ENCODE measurements at regions not wholly inside any gene's neighbourhood (a gene's known extent, or its start where the extent isn't known, plus 50 kb on each side); places are given as distances from the start of the nearest gene placed in this dataset.

- no peak overlapping the region for H3K4me2 ChIP-seq (ENCODE audit: control insufficient read depth, insufficient read depth)
- intact Hi-C loops (cut with micrococcal nuclease; ENCODE audit: unreplicated experiment) (no loop called here), in situ Hi-C loops (cut with MboI) (no loop called here)
- no peaks in the 10 kb centered on the region for H3K36me3 ChIP-seq (ENCODE audit: control insufficient read depth in 2 of 2, insufficient read depth in 2 of 2, low read length in 1 of 2)
- no peak overlapping the region for H3K27ac ChIP-seq (ENCODE audit: control insufficient read depth, insufficient read depth)
- DNase-seq (ENCODE audit: low read depth, low spot score) (no peak), FAIRE-seq (no peak), ATAC-seq (no peak)
- ChIA-PET POLR2A (no interaction called here), CTCF (no interaction called here), SMC1A (ENCODE audit: uncharacterized antibody, unreplicated experiment) (interaction anchor here (1.2 to 1.5 kb wide), 3 partner anchors 9 to 15 kb away, joined by 3 to 4 read pairs (median 3); no protein-coding TSS in a partner anchor), RAD21 (ENCODE audit: unreplicated experiment) (no interaction called here)
- H2AFZ ChIP-seq (ENCODE audit: control insufficient read depth, low read depth, low read length), result no peak overlapping the region
- 2% methylated on average over 2 of the region's 2 CpGs for WGBS (ENCODE audit: insufficient coverage, insufficient replicate concordance, low lambda C conversion rate, missing lambda C conversion rate)
- no peak overlapping the region for H3K9ac ChIP-seq (ENCODE audit: control insufficient read depth, insufficient read depth, low read length)
- H3K27me3 ChIP-seq (replicated peaks in 1 of 2; ENCODE audit: control insufficient read depth in 2 of 2, insufficient read depth in 2 of 2, low read length in 1 of 2), result no peaks in the 10 kb centered on the region
- no peaks in the 10 kb centered on the region for H3K4me1 ChIP-seq (ENCODE audit: control insufficient read depth, insufficient read depth, low read length)
- no peak overlapping the region for H3K4me3 ChIP-seq
- no peaks in the 10 kb centered on the region for H4K20me1 ChIP-seq (ENCODE audit: control insufficient read depth, insufficient read depth)
- BruUV-seq (replicated peaks), result no TSS peak
- TF ChIP-seq NFXL1 (IDR thresholded peaks at IDR 0.05; ENCODE audit: borderline replicate concordance), result no peak
- TF ChIP-seq CHD1 (IDR thresholded peaks at IDR 0.05; ENCODE audit: low read depth, low read length), result no peak
- no peak for TF ChIP-seq CHD2 (IDR thresholded peaks at IDR 0.05; ENCODE audit: borderline replicate concordance, low read depth, low read length)
- H3K79me2 ChIP-seq (ENCODE audit: control insufficient read depth, insufficient read depth, low read length), result no peaks in the 10 kb centered on the region
- H3K9me3 ChIP-seq (replicated peaks; ENCODE audit: control insufficient read depth, insufficient read depth, low read length), result no peaks in the 10 kb centered on the region
Measured at GRCh38 chr11:127632976-127633680, 632.6 kb upstream of the KIRREL3 start.

- H3K36me3 ChIP-seq (ENCODE audit: control insufficient read depth in 2 of 2, insufficient read depth in 2 of 2, low read length in 1 of 2), result no peaks in the 10 kb centered on the region
- ChIA-PET POLR2A (no interaction called here), RAD21 (ENCODE audit: unreplicated experiment) (no interaction called here), SMC1A (ENCODE audit: uncharacterized antibody, unreplicated experiment) (interaction anchor here (1.2 kb wide), 1 partner anchor 15 kb away, joined by 3 read pairs; no protein-coding TSS in a partner anchor), CTCF (no interaction called here)
- H4K20me1 ChIP-seq (ENCODE audit: control insufficient read depth, insufficient read depth), result no peaks in the 10 kb centered on the region
- 24% methylated on average over 4 of the region's 4 CpGs for WGBS (ENCODE audit: insufficient coverage, insufficient replicate concordance, low lambda C conversion rate, missing lambda C conversion rate)
- H3K4me2 ChIP-seq (ENCODE audit: control insufficient read depth, insufficient read depth), result no peak overlapping the region
- BruUV-seq (replicated peaks), result no TSS peak
- no peak overlapping the region for H3K4me3 ChIP-seq
- no peak overlapping the region for H3K27ac ChIP-seq (ENCODE audit: control insufficient read depth, insufficient read depth)
- H3K9ac ChIP-seq (ENCODE audit: control insufficient read depth, insufficient read depth, low read length), result no peak overlapping the region
- intact Hi-C loops (cut with micrococcal nuclease; ENCODE audit: unreplicated experiment) (no loop called here), in situ Hi-C loops (cut with MboI) (no loop called here)
- H3K4me1 ChIP-seq (ENCODE audit: control insufficient read depth, insufficient read depth, low read length), result no peaks in the 10 kb centered on the region
- no peaks in the 10 kb centered on the region for H3K79me2 ChIP-seq (ENCODE audit: control insufficient read depth, insufficient read depth, low read length)
- FAIRE-seq, result no peak
- DNase-seq (ENCODE audit: low read depth, low spot score), result no peak
- ATAC-seq, result peak; percentile 36; the same call in 1 of the 3 replicates
- TF ChIP-seq DPF2 (IDR thresholded peaks at IDR 0.05), result peak; percentile 47; the same call in 1 of the 2 replicates
- peak; percentile 74 for TF ChIP-seq IKZF1 (conservative IDR thresholded peaks at IDR 0.05)
- no peak for TF ChIP-seq RB1 (IDR thresholded peaks at IDR 0.05; ENCODE audit: borderline replicate concordance)
- no peak for TF ChIP-seq FOS (IDR thresholded peaks at IDR 0.05; ENCODE audit: borderline replicate concordance, extremely low read depth, insufficient read length)
- TF ChIP-seq TAF1 (IDR thresholded peaks at IDR 0.05; ENCODE audit: borderline replicate concordance, low read depth, low read length), result no peak
- TF ChIP-seq SPI1 (IDR thresholded peaks at IDR 0.05; ENCODE audit: borderline replicate concordance, insufficient read depth, low read depth, low read length), result peak; percentile 48
- H2AFZ ChIP-seq (ENCODE audit: control insufficient read depth, low read depth, low read length), result no peak overlapping the region
- H3K9me3 ChIP-seq (replicated peaks; ENCODE audit: control insufficient read depth, insufficient read depth, low read length), result no peaks in the 10 kb centered on the region
- H3K27me3 ChIP-seq (replicated peaks in 1 of 2; ENCODE audit: control insufficient read depth in 2 of 2, insufficient read depth in 2 of 2, low read length in 1 of 2), result no peaks in the 10 kb centered on the region
Measured at GRCh38 chr11:127632546-127632945, 632.0 kb upstream of the KIRREL3 start.

Measured in GM12878 (cell line).